Coronary artery (tissue), 2 donors: ENCODE measurements at regions not wholly inside any gene's neighbourhood (a gene's known extent, or its start where the extent isn't known, plus 50 kb on each side); places are given as distances from the start of the nearest gene placed in this dataset.

ENCODE experiments used
- DNase-seq: peaks from one replicate; pipeline ENCODE4 v3.0.0-alpha.2; 2017; ENCODE audit warnings: low spot score
- H3K27ac ChIP-seq, 2 donors: fragments of 200-600 bp; sonication (generic); one replicate each; pipeline ENCODE4 v1.5.1; 2016 to 2019
- H3K4me3 ChIP-seq: fragments of 200-600 bp; sonication (generic); 2 replicates; pipeline ENCODE4 v1.5.1; 2016; ENCODE audit warnings: mild to moderate bottlenecking, moderate library complexity
- TF ChIP-seq, protein P1 (sequence below): fragments of 200-600 bp; sonication (generic); IDR thresholded peaks from one replicate; pipeline ENCODE4 v1.5.1; 2019; ENCODE audit warnings: antibody characterized with exemption

DNA sequence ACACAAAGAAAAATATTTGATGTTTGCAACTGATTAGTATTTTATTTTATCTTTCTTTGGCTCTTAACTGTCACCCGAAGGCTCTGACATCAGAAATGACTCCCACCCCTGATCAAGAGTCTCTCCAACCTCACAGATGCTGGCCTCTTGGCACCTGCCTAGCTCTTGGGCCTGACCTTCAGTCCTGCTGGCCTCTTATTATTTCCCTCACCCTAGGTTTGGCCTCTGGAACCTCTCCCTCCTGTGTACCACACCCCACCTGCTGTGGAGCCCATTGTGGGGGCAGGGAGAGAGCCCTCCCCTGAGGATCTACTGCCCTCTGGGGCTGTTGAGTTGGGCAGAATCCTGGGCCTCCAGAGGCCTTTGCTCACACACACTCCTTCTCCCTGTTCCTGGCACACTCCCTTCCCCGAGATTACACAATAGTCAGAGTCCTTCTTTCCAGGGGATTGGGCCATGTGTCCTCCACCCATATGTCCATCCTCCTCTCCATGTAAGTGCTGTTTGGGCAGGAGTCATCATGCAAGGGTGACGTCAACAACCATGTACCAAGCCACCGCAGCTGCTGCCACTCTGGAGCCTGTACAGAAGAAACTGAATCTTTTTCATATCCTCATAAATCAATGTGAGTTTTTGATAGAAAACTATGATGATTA is 124.3 kb downstream of the RASSF9 start:
- no peak overlapping the region for H3K4me3 ChIP-seq
- TF ChIP-seq, protein P1, sequence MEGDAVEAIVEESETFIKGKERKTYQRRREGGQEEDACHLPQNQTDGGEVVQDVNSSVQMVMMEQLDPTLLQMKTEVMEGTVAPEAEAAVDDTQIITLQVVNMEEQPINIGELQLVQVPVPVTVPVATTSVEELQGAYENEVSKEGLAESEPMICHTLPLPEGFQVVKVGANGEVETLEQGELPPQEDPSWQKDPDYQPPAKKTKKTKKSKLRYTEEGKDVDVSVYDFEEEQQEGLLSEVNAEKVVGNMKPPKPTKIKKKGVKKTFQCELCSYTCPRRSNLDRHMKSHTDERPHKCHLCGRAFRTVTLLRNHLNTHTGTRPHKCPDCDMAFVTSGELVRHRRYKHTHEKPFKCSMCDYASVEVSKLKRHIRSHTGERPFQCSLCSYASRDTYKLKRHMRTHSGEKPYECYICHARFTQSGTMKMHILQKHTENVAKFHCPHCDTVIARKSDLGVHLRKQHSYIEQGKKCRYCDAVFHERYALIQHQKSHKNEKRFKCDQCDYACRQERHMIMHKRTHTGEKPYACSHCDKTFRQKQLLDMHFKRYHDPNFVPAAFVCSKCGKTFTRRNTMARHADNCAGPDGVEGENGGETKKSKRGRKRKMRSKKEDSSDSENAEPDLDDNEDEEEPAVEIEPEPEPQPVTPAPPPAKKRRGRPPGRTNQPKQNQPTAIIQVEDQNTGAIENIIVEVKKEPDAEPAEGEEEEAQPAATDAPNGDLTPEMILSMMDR: no peak
- H3K27ac ChIP-seq: peak overlapping the region in 1 of 2 donors; percentile 50
- peak; percentile 76 for DNase-seq

DNA sequence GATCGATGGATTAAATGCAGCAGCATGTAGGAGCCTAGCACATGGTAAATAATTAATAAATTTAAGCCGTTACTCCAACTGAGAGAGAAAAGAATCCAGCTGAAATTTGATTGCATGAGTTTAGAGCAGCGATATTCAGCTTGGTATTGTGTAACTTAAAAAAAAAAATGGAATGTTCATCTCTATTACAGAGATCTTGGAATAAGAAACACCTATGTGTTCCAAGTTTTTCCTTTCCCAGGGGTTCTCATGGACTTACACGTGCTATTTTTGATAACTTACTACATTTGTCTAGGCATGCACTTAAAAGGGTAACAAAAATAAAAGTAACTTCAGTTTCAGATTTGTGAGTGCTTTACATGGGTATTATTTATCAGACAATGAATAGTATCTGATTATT is 122.8 kb downstream of the RASSF9 start:
- no peak overlapping the region for H3K4me3 ChIP-seq
- TF ChIP-seq, protein P1: no peak
- no peak for DNase-seq
- H3K27ac ChIP-seq: peak overlapping the region in 1 of 2 donors; percentile 26

DNA sequence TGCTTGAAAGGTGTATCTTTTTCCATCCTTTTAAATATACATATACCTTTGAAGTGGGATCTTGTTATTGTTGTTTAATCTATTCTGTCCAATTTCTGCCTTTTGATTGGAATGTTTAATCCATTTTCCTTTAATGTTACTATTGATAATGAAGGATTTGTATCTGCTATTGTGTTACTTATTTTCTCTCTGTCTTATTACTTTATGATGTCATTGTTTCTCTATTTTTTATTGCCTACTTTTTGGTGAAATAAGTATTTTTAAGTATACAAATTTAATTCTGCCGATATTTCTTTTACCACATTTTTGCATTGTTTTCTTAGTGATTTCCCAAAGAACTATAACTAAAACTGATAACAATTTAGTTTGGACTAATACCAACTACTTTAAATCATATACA is 121.8 kb downstream of the RASSF9 start:
- DNase-seq: no peak
- H3K27ac ChIP-seq: no peak overlapping the region
- H3K4me3 ChIP-seq: no peak overlapping the region
- TF ChIP-seq, protein P1: no peak

DNA sequence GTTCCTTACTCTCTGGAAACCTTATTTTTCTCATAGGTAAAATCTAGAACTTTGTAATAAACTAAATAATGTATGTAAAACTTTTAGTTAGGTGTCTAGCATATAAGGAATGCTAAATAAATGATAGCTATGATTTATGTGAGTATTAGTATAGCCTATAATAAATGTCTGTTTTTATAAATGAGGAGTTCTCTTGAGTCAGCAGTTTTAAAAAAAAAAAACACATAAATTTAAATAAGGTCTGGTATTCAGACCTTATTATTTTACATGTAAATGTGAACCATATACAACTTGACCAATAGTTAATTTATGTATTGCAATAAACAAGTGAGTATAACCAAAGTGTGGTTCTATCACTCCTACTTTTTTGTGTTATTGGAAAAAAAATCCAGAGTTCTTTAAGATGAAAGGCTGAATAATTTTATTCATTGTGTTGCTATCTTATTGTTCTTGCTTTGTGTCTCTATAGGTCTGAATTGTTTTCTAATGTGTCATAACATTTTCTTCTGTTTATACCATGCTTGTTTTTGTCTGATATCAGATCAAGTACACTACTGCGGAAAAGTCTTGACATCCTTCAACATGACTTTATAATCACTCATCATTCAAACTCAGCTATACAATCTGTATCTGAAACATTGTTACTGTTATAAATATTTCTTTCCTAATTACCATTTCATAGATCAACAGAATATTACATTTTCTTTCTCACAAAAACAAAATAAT is 115.7 kb downstream of the RASSF9 start:
- no peak overlapping the region for H3K27ac ChIP-seq
- TF ChIP-seq, protein P1: no peak
- H3K4me3 ChIP-seq: no peak overlapping the region
- no peak for DNase-seq

DNA sequence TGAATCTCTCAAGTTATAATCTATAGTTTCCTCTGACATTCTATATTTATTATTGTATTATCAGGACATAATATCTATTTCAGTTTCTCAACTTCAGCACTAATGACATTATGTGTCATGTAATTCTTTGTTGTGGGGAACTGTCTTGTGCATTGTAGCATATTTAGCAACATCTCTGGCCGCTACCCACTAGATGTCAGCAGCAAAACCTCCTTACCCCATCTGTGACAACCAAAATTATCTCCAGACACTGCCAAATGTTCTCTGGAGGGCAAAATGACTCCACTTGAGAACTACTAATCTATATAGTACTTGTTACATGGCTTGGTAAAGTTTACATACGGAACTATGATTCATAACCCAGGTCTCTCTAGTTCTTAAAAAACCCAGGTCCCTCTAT is 110.2 kb downstream of the RASSF9 start:
- DNase-seq: no peak
- H3K27ac ChIP-seq: no peak overlapping the region

DNA sequence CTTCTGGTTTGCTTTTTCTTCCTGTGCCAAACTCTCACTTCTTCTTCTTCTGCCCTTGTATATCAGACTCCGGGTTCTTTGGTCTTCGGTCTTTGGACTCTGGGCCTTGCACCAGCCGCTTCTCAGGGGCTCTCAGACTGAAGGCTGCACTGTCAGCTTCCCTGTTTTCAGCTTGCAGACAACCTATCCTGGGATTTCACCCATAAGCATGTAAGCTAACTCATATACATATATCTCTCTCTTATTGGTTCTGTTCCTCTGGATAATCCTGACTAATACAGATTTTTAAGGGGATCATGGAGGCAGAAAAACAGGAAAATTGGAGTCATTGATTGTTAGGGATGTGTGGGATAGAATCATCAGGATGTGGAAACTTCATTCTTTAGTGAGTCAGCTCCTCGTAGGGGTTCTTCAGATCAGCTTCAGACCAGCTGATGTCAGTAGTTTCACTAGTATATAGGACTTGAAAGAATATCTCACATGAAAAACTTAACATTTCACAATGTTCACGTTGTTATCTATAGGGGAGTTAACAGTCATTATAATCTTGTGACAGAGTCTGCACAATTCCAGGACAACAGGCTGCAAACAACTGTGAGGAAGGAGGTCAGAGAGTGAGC is 102.9 kb downstream of the RASSF9 start:
- H3K27ac ChIP-seq: no peak overlapping the region
- DNase-seq: no peak
- TF ChIP-seq, protein P1: no peak

More for the DNA sequence above, 110.2 kb downstream of the RASSF9 start:
- H3K4me3 ChIP-seq: no peak overlapping the region
- TF ChIP-seq, protein P1: no peak

DNA sequence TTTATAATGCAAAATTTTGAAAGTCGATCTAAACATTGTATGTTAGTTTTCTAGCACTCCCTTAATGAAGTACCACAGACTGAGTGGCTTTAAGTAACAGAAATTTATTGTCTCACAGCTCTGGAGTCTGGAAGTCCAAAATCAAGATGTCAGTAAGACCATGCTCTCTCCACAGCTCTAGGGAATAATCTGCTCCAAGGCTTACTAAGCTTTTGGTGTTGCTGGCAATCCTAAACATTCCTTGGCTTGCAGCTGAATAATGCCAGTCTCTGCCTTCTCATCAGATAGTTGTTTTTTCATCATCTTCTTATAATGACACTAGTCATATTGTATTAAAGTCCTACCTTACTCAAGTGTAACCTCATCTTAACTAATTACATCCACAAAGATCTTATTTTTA is 102.2 kb downstream of the RASSF9 start:
- TF ChIP-seq, protein P1: no peak
- Histone ChIP-seq H3K4me3 (no peak overlapping the region), H3K27ac (no peak overlapping the region)
- DNase-seq: no peak

More for the DNA sequence above, 102.9 kb downstream of the RASSF9 start:
- H3K4me3 ChIP-seq: no peak overlapping the region
